HCT116 (cell line): ENCODE measurements at regions not wholly inside any gene's neighbourhood (a gene's known extent, or its start where the extent isn't known, plus 50 kb on each side); places are given as distances from the start of the nearest gene placed in this dataset.

Source experiments
- ATAC-seq: fragments of 200-7000 bp; cut with Tn5 transposase; 2 replicates; pipeline ENCODE4 v1.9.1; 2020; ENCODE audit warnings: mild to moderate bottlenecking, moderate library complexity
- BruUV-seq: library from RNA; stranded (reverse); fragments of 400-500 nt; replicated peaks from 2 replicates; lab custom pipeline; 2021; lab: Mats Ljungman, UMichigan
- CTCF ChIA-PET: fragments of 300-600 bp; sonication (Branson Sonifier 250); formaldehyde crosslinking; loops from one replicate; lab custom pipeline; 2021; ENCODE audit warnings: antibody characterized with exemption; lab: Charles Lee
- POLR2A ChIA-PET: fragments of 300-600, 350-600 bp; sonication (Branson Sonifier 250); formaldehyde crosslinking; loops from one replicate; lab custom pipeline; 2021; ENCODE audit warnings: antibody characterized with exemption; lab: Charles Lee
- RAD21 ChIA-PET, 2 experiments: fragments of 300-600 bp; sonication (Branson Sonifier 250); formaldehyde crosslinking; loops; one replicate each; lab custom pipeline; 2023; ENCODE audit warnings: low total read pairs in 2 of 2; ENCODE audit not compliant: uncharacterized antibody in 2 of 2, unreplicated experiment in 2 of 2, low non-redundant PET in 1 of 2; lab: Charles Lee
- DNase-seq: peaks from one replicate; pipeline ENCODE4 v3.0.0-alpha.2; 2010; ENCODE audit warnings: low read depth, low spot score
- H2AFZ ChIP-seq: fragments of 200-600 bp; shearing (Covaris generic), sonication (generic); 2 replicates; pipeline ENCODE4 v1.6.1; 2017; ENCODE audit warnings: low read depth, mixed run types, mixed read lengths, antibody characterized with exemption, low read length; ENCODE audit not compliant: poor library complexity, severe bottlenecking
- H3K27ac ChIP-seq: 2 replicates; pipeline ENCODE4 v1.5.1; 2012; ENCODE audit warnings: low read depth, low read length
- H3K27me3 ChIP-seq: fragments of 200-600 bp; sonication (generic); 2 replicates; pipeline ENCODE4 v1.6.1; 2016; ENCODE audit warnings: mixed run types, low read length, mixed read lengths; ENCODE audit not compliant: insufficient read depth
- H3K36me3 ChIP-seq, 2 experiments: fragments of 200-500 bp in 1 of 2; fragments of 200-600 bp in 1 of 2; sonication (Bioruptor generic) in 1 of 2; sonication (generic) in 1 of 2; 2 replicates each; pipeline versions ENCODE4 v1.5.1 to v1.6.1; 2014 to 2016; ENCODE audit warnings: low read length in 2 of 2, inconsistent platforms in 1 of 2, mixed read lengths in 1 of 2, mixed run types in 1 of 2; ENCODE audit not compliant: insufficient read depth in 2 of 2, control insufficient read depth in 1 of 2
- H3K4me1 ChIP-seq, 2 experiments: fragments of 200-600 bp in 1 of 2; sonication (generic) in 1 of 2; 2 replicates each; pipeline versions ENCODE4 v1.5.1 to v1.6.1; 2012 to 2017; ENCODE audit warnings: low read length in 2 of 2, inconsistent platforms in 1 of 2, mild to moderate bottlenecking in 1 of 2, mixed read lengths in 1 of 2, mixed run types in 1 of 2, moderate library complexity in 1 of 2; ENCODE audit not compliant: insufficient read depth in 2 of 2, control insufficient read depth in 1 of 2
- H3K4me2 ChIP-seq: fragments of 200-600 bp; sonication (generic); 2 replicates; pipeline ENCODE4 v1.6.1; 2017; ENCODE audit warnings: mixed run types, low read length, mixed read lengths
- H3K4me3 ChIP-seq, 2 experiments: fragments of 200-600 bp in 1 of 2; sonication (generic) in 1 of 2; replicated peaks in 1 of 2; 2 replicates each; pipeline ENCODE4 v1.5.1; 2011 to 2016; ENCODE audit warnings: low read length in 2 of 2, control low read depth in 1 of 2, low read depth in 1 of 2, mild to moderate bottlenecking in 1 of 2, mixed read lengths in 1 of 2, mixed run types in 1 of 2
- H3K79me2 ChIP-seq: fragments of 200-600 bp; sonication (generic); 2 replicates; pipeline ENCODE4 v1.6.1; 2017; ENCODE audit warnings: mild to moderate bottlenecking, mixed run types, low read length, moderate library complexity, mixed read lengths; ENCODE audit not compliant: insufficient read depth
- H3K9ac ChIP-seq: fragments of 200-600 bp; sonication (generic); 2 replicates; pipeline ENCODE4 v1.6.1; 2016; ENCODE audit warnings: low read length, mixed read lengths
- H3K9me2 ChIP-seq: fragments of 200-600 bp; sonication (generic), shearing (Covaris generic); 2 replicates; pipeline ENCODE4 v1.6.1; 2017; ENCODE audit warnings: mixed run types, mild to moderate bottlenecking, moderate library complexity; ENCODE audit not compliant: insufficient read depth
- H3K9me3 ChIP-seq, 2 experiments: fragments of 200-500 bp in 1 of 2; fragments of 200-600 bp in 1 of 2; sonication (Bioruptor generic) in 1 of 2; sonication (generic) in 1 of 2; 2 replicates each; pipeline ENCODE4 v1.6.1; 2014 to 2017; ENCODE audit warnings: low read length in 2 of 2, mixed read lengths in 2 of 2, inconsistent platforms in 1 of 2, low read depth in 1 of 2, mild to moderate bottlenecking in 1 of 2, mixed run types in 1 of 2, moderate library complexity in 1 of 2; ENCODE audit not compliant: control insufficient read depth in 1 of 2, insufficient read depth in 1 of 2
- H4K20me1 ChIP-seq: fragments of 200-600 bp; sonication (generic), shearing (Covaris generic); 2 replicates; pipeline ENCODE4 v1.6.1; 2017; ENCODE audit warnings: mixed run types, mild to moderate bottlenecking, moderate library complexity; ENCODE audit not compliant: insufficient read depth
- CBX3 ChIP-seq: IDR thresholded peaks from 2 replicates; pipeline ENCODE4 v1.6.1; 2012; ENCODE audit warnings: low read depth
- CEBPB ChIP-seq: IDR thresholded peaks from 2 replicates; pipeline ENCODE4 v1.6.1; 2012; ENCODE audit warnings: low read depth
- EGR1 ChIP-seq: IDR thresholded peaks from 2 replicates; pipeline ENCODE4 v1.6.1; 2012; ENCODE audit warnings: low read depth
- ELF1 ChIP-seq: IDR thresholded peaks from 2 replicates; pipeline ENCODE4 v1.6.1; 2012; ENCODE audit warnings: low read depth, borderline replicate concordance
- EZH2phosphoT487 ChIP-seq: fragments of 200-600 bp; IDR thresholded peaks from 2 replicates; pipeline ENCODE4 v1.6.1; 2018; ENCODE audit warnings: antibody characterized with exemption, borderline replicate concordance
- FOSL1 ChIP-seq: IDR thresholded peaks from 2 replicates; pipeline ENCODE4 v1.6.1; 2012; ENCODE audit warnings: low read depth
- JUND ChIP-seq: IDR thresholded peaks from 2 replicates; pipeline ENCODE4 v1.6.1; 2012
- POLR2A ChIP-seq: IDR thresholded peaks from 2 replicates; pipeline ENCODE4 v1.7.0; 2011; ENCODE audit warnings: borderline replicate concordance; ENCODE audit not compliant: insufficient read depth, insufficient read length; ENCODE audit errors: extremely low read depth
- POLR2AphosphoS5 ChIP-seq: IDR thresholded peaks from 2 replicates; pipeline ENCODE4 v1.6.1; 2011; ENCODE audit warnings: mild to moderate bottlenecking, low read depth, low read length, moderate library complexity
- RAD21 ChIP-seq: IDR thresholded peaks from 2 replicates; pipeline ENCODE4 v1.6.1; 2012; ENCODE audit warnings: low read depth, mild to moderate bottlenecking
- SIN3A ChIP-seq: IDR thresholded peaks from 2 replicates; pipeline ENCODE4 v1.6.1; 2012; ENCODE audit warnings: low read depth
- SRF ChIP-seq: IDR thresholded peaks from 2 replicates; pipeline ENCODE4 v1.6.1; 2012; ENCODE audit warnings: low read depth
- TCF7L2 ChIP-seq: IDR thresholded peaks from 2 replicates; pipeline ENCODE4 v1.7.0; 2011; ENCODE audit warnings: borderline replicate concordance, inconsistent platforms; ENCODE audit not compliant: insufficient read depth, insufficient read length; ENCODE audit errors: extremely low read depth
- ZFX ChIP-seq: fragments of 450-650 bp; IDR thresholded peaks from 2 replicates; pipeline ENCODE4 v1.6.1; 2017
- ZNF274 ChIP-seq: fragments of 200-500 bp; sonication (Bioruptor generic); IDR thresholded peaks from 2 replicates; pipeline ENCODE4 v1.6.1; 2014; ENCODE audit warnings: mild to moderate bottlenecking, low read depth, low read length, inconsistent platforms
- intact Hi-C: fragments of 100-400 bp; cut with micrococcal nuclease; formaldehyde crosslinking; loops from 2 replicates; pipeline ENCODE4 v1.10.0; 2022
- TF ChIP-seq, protein P1 (sequence below): IDR thresholded peaks from 2 replicates; pipeline ENCODE4 v1.6.1; 2012; ENCODE audit warnings: low read depth
- TF ChIP-seq, protein P2 (sequence below), 3 experiments: fragments of 200-600 bp in 1 of 3; sonication (generic) in 1 of 3; IDR thresholded peaks in 2 of 3; conservative IDR thresholded peaks in 1 of 3; 2 replicates each; pipeline ENCODE4 v1.5.1; 2012 to 2017; ENCODE audit warnings: low read depth in 2 of 3, low read length in 2 of 3, antibody characterized with exemption in 1 of 3, borderline replicate concordance in 1 of 3, control low read depth in 1 of 3, mild to moderate bottlenecking in 1 of 3, mixed read lengths in 1 of 3, mixed run types in 1 of 3, moderate library complexity in 1 of 3; ENCODE audit not compliant: insufficient read depth in 1 of 3

DNA sequence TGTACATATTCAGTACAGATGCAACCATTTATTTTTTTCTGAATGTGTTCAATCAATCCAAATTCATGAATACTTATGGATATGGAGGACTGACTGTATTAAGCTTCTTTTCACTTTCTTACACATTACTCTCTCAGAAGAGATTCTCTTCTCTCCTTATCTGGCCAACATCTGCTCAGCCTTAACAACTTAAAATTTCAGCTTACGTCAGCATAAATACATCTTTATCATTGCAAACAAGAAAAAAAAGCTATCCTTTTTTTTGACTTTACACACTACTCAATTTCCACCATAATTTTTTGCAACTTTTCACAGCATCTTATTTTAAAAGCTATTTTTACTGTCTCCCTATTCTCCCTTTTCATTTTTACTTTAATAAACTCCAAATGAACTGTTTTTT lies 80.9 kb upstream of the POT1 start (continued):
- TF ChIP-seq, protein P1, sequence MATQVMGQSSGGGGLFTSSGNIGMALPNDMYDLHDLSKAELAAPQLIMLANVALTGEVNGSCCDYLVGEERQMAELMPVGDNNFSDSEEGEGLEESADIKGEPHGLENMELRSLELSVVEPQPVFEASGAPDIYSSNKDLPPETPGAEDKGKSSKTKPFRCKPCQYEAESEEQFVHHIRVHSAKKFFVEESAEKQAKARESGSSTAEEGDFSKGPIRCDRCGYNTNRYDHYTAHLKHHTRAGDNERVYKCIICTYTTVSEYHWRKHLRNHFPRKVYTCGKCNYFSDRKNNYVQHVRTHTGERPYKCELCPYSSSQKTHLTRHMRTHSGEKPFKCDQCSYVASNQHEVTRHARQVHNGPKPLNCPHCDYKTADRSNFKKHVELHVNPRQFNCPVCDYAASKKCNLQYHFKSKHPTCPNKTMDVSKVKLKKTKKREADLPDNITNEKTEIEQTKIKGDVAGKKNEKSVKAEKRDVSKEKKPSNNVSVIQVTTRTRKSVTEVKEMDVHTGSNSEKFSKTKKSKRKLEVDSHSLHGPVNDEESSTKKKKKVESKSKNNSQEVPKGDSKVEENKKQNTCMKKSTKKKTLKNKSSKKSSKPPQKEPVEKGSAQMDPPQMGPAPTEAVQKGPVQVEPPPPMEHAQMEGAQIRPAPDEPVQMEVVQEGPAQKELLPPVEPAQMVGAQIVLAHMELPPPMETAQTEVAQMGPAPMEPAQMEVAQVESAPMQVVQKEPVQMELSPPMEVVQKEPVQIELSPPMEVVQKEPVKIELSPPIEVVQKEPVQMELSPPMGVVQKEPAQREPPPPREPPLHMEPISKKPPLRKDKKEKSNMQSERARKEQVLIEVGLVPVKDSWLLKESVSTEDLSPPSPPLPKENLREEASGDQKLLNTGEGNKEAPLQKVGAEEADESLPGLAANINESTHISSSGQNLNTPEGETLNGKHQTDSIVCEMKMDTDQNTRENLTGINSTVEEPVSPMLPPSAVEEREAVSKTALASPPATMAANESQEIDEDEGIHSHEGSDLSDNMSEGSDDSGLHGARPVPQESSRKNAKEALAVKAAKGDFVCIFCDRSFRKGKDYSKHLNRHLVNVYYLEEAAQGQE, result no peak
- TF ChIP-seq CEBPB (no peak), ELF1 (no peak), EZH2phosphoT487 (no peak), POLR2A (no peak), JUND (no peak)
- TF ChIP-seq, protein P2, sequence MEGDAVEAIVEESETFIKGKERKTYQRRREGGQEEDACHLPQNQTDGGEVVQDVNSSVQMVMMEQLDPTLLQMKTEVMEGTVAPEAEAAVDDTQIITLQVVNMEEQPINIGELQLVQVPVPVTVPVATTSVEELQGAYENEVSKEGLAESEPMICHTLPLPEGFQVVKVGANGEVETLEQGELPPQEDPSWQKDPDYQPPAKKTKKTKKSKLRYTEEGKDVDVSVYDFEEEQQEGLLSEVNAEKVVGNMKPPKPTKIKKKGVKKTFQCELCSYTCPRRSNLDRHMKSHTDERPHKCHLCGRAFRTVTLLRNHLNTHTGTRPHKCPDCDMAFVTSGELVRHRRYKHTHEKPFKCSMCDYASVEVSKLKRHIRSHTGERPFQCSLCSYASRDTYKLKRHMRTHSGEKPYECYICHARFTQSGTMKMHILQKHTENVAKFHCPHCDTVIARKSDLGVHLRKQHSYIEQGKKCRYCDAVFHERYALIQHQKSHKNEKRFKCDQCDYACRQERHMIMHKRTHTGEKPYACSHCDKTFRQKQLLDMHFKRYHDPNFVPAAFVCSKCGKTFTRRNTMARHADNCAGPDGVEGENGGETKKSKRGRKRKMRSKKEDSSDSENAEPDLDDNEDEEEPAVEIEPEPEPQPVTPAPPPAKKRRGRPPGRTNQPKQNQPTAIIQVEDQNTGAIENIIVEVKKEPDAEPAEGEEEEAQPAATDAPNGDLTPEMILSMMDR (IDR thresholded peaks at IDR 0.05 in 2 of 3, conservative IDR thresholded peaks at IDR 0.05 in 1 of 3; ENCODE audit: borderline replicate concordance in 1 of 3, insufficient read depth in 1 of 3, low read depth in 2 of 3, low read length in 2 of 3), result no peak

DNA sequence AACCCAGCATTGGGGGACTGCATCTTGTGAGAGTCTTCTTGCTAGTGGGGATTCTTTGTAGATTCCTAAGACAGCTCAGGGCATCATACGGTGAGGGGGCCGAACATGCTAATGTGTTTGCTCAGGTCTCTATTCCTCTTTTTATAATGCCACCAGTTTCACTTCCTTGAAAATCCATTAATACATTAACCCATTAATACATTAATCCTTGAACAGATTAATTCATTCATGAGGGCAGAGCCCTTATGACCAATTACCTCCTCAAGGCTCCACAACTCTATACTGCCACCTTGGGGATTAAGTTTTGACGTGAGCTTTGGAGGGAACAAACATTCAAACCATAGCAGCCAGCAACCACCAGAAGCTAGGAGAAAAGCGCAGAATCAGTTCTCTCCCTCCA lies 67.2 kb upstream of the POT1 start:
- Histone ChIP-seq H2AFZ (no peak overlapping the region), H3K9me2 (no peaks in the 10 kb centered on the region), H4K20me1 (no peaks in the 10 kb centered on the region), H3K9me3 (no peaks in the 10 kb centered on the region), H3K27ac (no peak overlapping the region), H3K4me2 (no peak overlapping the region), H3K36me3 (no peaks in the 10 kb centered on the region), H3K27me3 (no peaks in the 10 kb centered on the region), H3K4me1 (no peaks in the 10 kb centered on the region), H3K79me2 (no peaks in the 10 kb centered on the region), H3K4me3 (no peak overlapping the region)
- no TSS peak for BruUV-seq
- ChIA-PET CTCF (no interaction called here), POLR2A (no interaction called here), RAD21 (no interaction called here)
- ATAC-seq (peak; percentile 69), DNase-seq (no peak)
- no peak for TF ChIP-seq CBX3
- TF ChIP-seq EGR1, result no peak
- no peak for TF ChIP-seq ZFX
- no peak for TF ChIP-seq POLR2AphosphoS5
- no peak for TF ChIP-seq TCF7L2
- no peak for TF ChIP-seq POLR2A
- TF ChIP-seq ZNF274, result no peak
- TF ChIP-seq, protein P2 (IDR thresholded peaks at IDR 0.05 in 2 of 3, conservative IDR thresholded peaks at IDR 0.05 in 1 of 3; ENCODE audit: borderline replicate concordance in 1 of 3, insufficient read depth in 1 of 3, low read depth in 2 of 3, low read length in 2 of 3), result peak in 2 of 3 experiments; percentile 15 to 24; a peak in 2 of 6 replicates
- no peak for TF ChIP-seq EZH2phosphoT487
- TF ChIP-seq ELF1, result no peak
- no peak for TF ChIP-seq SRF
- no peak for TF ChIP-seq SIN3A
- peak; percentile 20; the same call in 1 of the 2 replicates for TF ChIP-seq RAD21
- no peak for TF ChIP-seq FOSL1
- TF ChIP-seq, all 23 proteins: peak for 2
- intact Hi-C loops, result no loop called here
- H3K9ac ChIP-seq, result no peak overlapping the region
